ENCODE measurements at regions not wholly inside any gene's neighbourhood (a gene's known extent, or its start where the extent isn't known, plus 50 kb on each side); places are given as distances from the start of the nearest gene placed in this dataset.

DNA sequence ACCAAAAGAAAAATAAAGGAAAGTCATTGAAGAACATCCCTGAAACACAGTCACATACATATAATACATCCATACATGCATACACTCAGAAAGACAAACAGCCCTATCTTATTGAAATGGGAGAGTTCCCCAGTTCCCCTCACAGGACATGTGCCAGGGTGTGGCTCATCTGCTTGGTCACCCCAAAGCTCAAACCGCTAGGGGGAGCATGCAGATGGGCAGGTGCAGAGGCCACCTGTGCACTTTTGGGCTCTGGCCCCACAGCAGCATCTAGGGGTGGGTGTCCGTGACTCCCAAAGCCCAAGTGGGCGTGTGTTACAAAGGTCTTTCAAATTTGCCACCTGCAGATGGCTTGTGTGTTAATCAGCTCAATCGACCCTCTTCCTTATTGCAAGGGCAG is 75.2 kb downstream of the CMAS start:
- H3K27ac ChIP-seq (ENCODE audit: insufficient read length, low read depth, low read length), result no peak overlapping the region
- no peak overlapping the region for H4K5ac ChIP-seq (ENCODE audit: insufficient read length, low read depth, low read length)
- Mint-ChIP-seq H3K36me3 (ENCODE audit: insufficient read depth in 1 of 3, low read depth in 3 of 3) (peaks cover 4 to 14% (median 6%) of the 10 kb centered on the region in 3 experiments), H3K27me3 (ENCODE audit: low read depth) (no peaks in the 10 kb centered on the region), H3K4me1 (no peaks in the 10 kb centered on the region), H3K4me3 (no peak overlapping the region), H3K9me3 (peaks cover 15 to 19% of the 10 kb centered on the region in 2 experiments), H3K27ac (no peak overlapping the region)
- H3K4me1 ChIP-seq (ENCODE audit: insufficient read depth, low read length), result no peaks in the 10 kb centered on the region
- H2BK20ac ChIP-seq (ENCODE audit: low read depth, low read length, poor library complexity, severe bottlenecking), result no peak overlapping the region
- H3K23ac ChIP-seq (ENCODE audit: insufficient read length, low read depth, low read length), result no peak overlapping the region
- H3K79me1 ChIP-seq (ENCODE audit: insufficient read depth, low read depth, low read length, poor library complexity, severe bottlenecking), result no peaks in the 10 kb centered on the region
- no peak overlapping the region for H3K4ac ChIP-seq (ENCODE audit: low read depth, low read length)
- H4K8ac ChIP-seq (replicated peaks; ENCODE audit: insufficient read length, low read depth, low read length), result no peak overlapping the region
- no peak overlapping the region for H3K4me2 ChIP-seq (ENCODE audit: insufficient read depth, insufficient read length, low read length)
- H3K9me3 ChIP-seq (ENCODE audit: control insufficient read depth, low read depth, low read length), result no peaks in the 10 kb centered on the region
- no peaks in the 10 kb centered on the region for H3K79me2 ChIP-seq (ENCODE audit: insufficient read depth, low read length)
- H4K20me1 ChIP-seq (ENCODE audit: control insufficient read depth, insufficient read depth, insufficient read length), result no peaks in the 10 kb centered on the region
- no peak overlapping the region for H3K9ac ChIP-seq (ENCODE audit: extremely low read depth, insufficient read length, low read length)
- no peak overlapping the region for H3T11ph ChIP-seq (ENCODE audit: low read length)
- no peak overlapping the region for H4K91ac ChIP-seq (ENCODE audit: insufficient read length, low read depth, low read length)
- H2AK5ac ChIP-seq (ENCODE audit: insufficient read length, low read length), result no peak overlapping the region
- TF ChIP-seq, protein P1, sequence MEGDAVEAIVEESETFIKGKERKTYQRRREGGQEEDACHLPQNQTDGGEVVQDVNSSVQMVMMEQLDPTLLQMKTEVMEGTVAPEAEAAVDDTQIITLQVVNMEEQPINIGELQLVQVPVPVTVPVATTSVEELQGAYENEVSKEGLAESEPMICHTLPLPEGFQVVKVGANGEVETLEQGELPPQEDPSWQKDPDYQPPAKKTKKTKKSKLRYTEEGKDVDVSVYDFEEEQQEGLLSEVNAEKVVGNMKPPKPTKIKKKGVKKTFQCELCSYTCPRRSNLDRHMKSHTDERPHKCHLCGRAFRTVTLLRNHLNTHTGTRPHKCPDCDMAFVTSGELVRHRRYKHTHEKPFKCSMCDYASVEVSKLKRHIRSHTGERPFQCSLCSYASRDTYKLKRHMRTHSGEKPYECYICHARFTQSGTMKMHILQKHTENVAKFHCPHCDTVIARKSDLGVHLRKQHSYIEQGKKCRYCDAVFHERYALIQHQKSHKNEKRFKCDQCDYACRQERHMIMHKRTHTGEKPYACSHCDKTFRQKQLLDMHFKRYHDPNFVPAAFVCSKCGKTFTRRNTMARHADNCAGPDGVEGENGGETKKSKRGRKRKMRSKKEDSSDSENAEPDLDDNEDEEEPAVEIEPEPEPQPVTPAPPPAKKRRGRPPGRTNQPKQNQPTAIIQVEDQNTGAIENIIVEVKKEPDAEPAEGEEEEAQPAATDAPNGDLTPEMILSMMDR (conservative IDR thresholded peaks at IDR 0.05), result peak; percentile 77
- no peak overlapping the region for H3K56ac ChIP-seq (ENCODE audit: insufficient read length, low read depth, low read length)
- H2BK5ac ChIP-seq (ENCODE audit: insufficient read length, low read length), result no peak overlapping the region
- no peak overlapping the region for H3K14ac ChIP-seq (ENCODE audit: insufficient read depth, low read length)
- WGBS (ENCODE audit: extremely low coverage, insufficient read length, low lambda C conversion rate), result no CpG with 5 or more reads among the region's 4 CpGs
- H3K18ac ChIP-seq (ENCODE audit: insufficient read length, low read depth, low read length), result no peak overlapping the region
- H3K27me3 ChIP-seq (ENCODE audit: insufficient read depth, low read length), result no peaks in the 10 kb centered on the region
- no peaks in the 10 kb centered on the region for H3K23me2 ChIP-seq (ENCODE audit: insufficient read length, low read depth, low read length, poor library complexity, severe bottlenecking)
- peak; percentile 77 for DNase-seq
- no peak overlapping the region for H2BK120ac ChIP-seq (ENCODE audit: low read depth, low read length, poor library complexity, severe bottlenecking)
- no peak overlapping the region for H2AFZ ChIP-seq (ENCODE audit: low read length)
- no peak overlapping the region for H2BK15ac ChIP-seq (ENCODE audit: low read depth, low read length)
- no peak overlapping the region for H2BK12ac ChIP-seq (ENCODE audit: insufficient read length, low read depth, low read length)
